ENCODE measurements at regions not wholly inside any gene's neighbourhood (a gene's known extent, or its start where the extent isn't known, plus 50 kb on each side); places are given as distances from the start of the nearest gene placed in this dataset.

DNA sequence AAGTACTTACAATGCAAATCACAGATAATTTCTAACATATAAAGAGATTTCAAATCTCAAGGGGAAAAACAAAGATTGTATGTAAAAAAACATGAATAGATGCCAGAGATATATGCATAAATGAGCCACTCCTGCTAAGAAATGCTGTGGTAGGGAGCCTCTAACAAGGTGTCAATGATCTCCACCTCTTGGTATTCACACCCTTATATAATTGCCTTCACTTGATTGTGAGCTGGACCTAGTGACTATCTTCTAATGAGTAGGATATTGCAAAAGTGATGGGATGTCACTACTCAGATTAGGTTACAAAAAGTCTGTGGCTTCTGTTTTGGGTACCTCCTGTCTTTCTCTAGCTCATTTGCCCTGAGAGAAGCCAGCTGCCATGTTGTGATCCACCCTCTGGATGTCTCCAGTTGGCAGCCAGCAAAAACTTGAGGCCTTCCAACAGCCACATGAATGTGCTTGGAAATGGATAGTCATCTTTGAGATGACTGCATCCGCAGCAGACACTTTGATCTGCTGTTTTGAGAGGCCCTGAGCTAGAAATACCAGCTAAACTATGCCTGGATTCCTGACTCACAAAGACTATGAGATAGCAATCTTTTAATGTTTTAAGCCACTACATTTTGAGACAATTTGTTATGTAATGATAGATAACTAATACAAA lies 196.1 kb upstream of the FGGY start:
- no peak for DNase-seq

DNA sequence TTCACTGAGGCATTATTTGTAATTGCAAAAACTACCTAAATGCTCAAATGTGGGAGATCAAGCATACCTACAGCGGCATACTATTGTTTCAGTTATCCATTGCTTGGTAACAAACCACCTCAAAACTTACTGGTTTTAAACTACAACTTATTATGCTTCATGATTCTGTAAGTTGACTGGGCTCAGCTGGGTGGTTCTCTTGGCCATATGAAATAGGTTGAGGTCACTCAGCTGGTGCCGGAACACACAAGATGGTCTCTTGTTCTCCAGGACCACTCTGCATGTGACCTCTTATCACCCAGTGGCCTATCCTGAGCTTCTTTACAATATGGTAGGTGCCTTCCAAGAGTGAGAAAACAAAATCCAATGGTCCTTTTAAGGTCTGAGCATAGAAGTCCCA lies 195.4 kb upstream of the FGGY start:
- no peak for DNase-seq

DNA sequence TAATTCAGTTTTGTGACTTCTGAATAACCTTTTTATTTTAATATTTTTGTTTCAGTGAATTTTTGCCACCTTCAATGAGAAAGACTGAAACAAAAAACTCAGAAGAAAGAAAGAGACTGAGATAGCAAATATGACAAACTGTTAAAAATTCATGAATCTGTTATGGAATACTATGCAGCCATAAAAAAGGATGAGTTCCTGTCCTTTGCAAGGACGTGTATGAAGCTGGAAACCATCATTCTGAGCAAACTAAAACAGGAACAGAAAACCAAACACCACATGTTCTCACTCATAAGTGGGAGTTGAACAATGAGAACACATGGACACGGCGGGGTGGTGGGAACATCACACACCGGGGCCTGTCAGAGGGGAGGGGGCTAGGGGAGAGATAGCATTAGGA lies 193.4 kb upstream of the FGGY start:
- no peak for DNase-seq

DNA sequence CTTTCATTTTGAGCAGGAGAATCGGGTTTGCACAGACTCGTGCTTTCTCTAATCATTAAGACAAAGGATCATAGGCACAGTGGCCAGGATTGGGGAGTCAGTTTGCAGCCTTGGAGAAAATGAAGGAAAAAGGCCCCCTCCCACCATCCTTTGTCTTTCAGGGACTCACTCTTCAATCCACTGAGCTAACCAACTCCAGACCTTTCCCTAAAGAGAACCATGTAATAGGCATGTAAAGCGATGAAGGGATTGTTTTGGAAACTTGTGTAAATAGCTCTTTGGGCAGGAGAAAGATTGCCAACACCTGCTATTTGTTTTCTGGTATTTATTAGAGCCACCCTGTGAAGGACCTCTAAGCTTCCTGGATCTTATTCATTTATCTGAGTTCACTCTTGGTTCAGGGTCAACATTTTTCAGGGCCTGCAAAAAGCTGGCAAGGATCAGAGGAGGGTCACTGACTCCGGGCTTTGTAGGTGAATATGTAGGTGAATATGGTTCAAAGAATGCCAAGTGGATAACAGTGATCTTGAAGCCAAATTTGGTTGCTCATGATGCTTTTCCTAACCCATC lies 192.6 kb upstream of the FGGY start:
- DNase-seq = no peak

DNA sequence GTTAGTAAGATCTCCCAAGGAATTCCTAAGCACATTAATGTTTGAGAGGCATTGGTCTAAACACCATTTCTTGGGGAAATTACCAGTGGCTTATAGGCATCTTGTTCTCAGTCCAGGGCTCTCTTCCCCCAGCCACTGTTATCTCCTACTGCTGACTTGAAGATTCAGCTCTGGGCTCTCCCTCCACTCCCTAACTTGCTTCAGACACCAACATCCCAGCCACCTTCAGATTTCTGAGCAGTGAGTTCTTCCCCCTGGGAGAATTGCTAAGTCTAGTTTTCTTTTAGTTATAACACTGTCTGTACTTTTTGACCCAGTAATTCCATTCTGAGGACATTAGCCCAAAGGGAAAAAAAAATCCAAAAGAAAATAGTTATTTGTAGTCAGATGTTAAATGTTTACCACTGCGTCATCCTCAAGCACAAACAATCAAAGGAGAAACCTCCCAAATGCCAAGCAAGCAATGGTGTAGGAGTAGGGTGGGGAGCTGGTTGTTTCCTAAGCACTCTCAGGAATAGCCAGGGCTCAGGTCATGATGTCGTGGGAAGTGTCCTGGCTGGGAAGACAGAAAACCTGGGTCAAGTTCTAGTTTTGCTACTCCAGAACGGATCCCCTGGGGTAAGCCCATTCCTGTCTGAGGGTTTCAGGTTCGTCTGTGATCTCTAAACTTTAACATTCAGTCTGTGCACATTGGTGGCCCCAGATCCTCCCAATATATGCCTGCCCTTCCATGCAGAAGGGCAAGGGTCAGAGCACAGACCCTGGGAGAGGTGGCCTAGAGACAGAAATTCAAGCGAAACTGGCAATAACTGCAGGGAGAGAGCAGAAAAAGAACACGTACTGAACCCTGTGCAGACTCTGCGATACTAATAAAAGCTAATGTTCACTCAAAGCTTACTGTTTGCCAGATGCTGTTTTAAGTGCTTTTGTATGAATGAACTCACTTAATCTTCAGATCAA lies 191.1 kb upstream of the FGGY start:
- no peak for DNase-seq

DNA sequence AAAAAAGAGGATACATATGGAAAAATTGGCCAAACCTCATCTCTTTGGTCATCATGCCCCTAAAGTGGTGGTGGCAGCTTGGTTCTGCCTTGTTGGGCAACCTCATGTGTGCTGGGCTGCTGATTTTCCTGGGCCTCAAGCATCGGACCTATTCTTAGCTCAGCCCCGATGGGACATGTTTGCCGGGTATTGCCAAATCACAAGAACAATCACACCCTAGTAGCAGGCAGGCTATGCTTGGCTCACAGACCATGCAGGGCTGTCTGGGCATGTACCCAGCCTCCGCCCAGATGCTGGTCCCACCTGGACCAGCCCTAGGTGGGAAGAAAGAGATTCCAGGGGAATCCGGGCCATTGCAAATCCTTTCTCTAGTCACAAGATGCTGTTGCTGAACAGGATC lies 189.4 kb upstream of the FGGY start:
- no peak for DNase-seq

DNA sequence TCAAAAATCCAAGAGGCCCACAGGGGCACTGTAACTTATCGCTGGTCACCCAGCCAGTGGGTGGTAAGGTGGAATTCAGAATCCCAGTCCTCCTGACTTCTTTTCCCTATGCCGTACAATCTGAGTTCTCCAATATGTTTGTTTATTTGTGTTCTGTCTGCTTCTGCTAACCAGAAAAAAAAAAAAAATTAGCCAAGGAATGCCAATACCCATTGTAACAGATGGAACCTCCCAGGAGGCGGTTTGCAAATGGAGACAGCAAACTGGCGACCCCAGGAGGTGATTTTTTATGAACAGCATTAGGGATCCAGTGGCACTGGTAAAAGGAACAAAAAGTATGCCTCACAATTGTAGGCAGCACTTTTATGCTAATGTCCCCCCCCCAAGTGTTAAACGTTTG lies 189.0 kb upstream of the FGGY start:
- DNase-seq = no peak

DNA sequence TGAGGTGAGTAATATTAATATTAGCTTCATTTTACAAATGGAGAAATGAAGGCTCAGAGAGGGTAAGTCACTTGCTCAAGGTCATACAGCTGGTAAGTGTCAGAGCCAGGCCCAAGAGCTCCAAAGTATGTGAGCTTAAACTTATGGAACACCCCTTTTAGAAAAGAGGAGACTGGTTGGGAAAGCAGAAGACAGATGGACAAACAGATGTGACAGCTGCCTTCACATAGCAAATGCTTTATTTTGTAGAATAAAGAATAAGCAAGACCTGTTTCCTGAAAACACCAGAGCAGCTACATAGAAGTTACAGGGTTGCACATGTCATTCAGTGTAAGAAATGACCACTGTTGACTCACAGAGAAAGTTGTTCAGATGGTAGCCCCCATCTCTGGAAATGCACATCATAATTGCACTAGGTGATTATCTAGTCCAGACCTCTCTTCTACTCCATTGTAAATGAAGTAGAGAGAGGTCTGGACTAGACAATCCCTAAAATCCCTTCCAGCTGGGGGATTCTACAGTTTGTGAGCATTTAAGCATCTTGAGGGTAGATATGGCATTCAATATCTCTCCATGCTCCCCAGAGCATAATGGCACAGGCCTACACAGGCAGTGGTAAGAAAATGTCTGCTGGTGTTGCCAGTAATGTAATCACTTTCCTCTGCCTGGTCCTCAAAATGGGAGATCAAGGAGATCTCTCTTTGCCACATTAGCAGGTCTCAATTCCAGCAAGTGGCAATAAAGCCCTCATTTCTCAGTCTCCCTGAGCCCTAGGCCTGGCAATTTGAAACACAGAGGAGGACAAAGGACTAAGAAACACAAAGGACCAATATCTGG lies 188.2 kb upstream of the FGGY start:
- DNase-seq = no peak

DNA sequence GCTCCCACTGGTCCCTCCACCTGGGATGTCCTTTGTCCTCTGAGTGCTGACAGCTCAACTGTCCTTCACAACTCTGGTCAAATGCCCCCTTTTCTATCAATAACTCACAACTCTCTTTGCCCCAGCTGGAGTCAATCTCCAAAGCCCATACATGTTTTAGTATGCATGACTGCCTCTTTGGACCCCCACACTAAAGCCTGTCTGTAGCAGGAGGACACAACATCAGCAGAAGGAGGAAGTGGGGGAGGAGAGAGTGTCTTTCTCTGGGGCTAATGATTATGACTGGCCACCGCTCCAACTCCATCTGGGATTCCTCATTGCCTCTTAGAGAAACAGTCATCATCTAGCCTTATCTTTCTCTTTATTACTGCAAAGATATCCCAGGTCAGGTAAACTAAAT lies 186.6 kb upstream of the FGGY start:
- DNase-seq = no peak

DNA sequence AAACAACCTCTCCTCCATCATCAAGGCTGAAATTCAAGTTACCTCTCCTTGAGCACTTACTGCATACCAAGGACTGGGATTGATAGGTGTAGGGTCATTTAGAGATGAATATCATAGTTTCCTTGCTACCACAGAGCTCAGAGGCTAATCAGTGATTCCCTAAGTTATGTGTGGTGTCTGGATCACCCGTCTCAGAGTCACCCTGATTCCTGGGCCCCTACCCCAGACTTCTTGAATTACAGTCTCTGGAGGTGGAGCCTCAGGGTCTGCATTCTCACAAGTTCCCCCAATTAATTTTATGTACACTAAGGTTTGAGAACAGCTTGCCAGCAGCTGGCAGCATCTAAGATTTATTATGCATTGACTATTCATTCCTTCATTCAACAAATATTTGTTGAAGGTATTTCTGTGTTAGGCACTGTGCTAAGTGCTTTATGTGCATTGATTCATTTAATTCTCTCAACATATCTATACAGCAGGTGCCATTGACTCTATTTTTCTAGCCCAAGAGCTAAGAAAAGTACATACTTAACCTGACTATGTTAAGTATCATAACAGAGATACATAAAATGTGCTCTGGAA lies 182.9 kb upstream of the FGGY start:
- DNase-seq = no peak

DNA sequence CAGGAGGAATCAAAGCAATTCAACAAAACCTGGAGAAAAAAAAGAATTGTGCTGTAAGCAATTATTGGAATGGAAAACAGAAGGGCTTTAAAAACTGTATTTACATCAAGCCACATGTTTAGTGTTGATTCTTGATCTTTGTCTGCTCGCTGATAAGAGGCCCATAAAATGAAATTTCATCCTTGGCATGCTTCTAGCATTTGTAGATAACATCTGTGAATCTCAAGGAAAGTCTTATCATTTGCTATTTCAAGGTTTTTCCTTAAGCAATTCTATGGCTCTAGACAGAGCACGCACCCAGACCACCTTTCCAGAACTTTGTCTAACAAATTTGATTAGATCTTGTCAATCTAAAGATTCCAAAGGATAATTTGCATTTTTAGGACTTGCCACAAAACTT lies 181.0 kb upstream of the FGGY start:
- no peak for DNase-seq

DNA sequence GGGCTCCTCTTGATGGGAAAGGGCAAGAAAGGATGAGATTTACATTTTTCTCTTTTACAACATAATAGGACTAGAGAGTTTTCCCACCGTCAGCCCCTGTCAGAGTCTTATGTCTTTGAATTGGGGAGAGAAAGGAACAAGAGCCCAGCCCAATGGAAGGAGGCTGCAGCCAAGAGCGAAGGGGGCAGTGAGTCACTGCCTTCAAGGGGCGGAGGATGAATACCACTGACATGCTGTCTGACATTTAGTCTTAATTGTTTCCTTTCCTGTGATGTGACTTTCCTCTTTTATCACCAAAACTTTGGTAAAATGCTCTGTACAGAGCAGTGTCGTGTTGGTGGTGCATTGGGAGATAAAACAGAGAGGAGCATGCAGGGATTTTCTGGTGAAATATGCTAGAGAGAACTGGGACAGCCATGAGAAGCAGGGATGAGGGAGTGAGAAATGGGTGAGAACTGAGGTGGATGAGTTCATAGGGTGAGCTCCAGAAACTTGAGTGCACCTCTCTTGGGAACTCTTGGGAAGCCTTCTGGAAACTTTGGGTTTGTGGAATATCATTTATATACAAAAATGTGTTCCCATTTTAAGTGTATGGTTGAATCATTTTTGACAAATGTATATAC lies 179.9 kb upstream of the FGGY start:
- no peak for DNase-seq

DNA sequence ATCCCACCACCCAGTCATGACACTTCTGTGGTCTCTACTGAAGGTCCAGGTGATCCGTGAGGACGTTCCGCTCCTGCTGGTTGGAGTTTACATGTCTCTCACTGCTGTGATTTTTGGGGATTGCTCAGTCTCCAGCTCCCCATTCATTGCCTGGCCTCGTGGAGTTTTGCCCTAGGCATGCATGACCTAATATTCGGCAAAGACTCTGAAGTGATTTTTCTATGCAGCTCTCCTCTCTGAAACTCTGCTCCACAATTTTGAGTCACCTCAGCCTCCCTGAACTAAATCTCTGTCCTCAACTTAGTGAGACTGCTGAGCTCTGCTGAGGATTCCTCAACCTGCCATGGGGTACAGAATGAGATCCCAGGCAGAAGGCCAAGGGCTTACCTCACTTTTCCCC lies 174.4 kb upstream of the FGGY start:
- DNase-seq = no peak

DNA sequence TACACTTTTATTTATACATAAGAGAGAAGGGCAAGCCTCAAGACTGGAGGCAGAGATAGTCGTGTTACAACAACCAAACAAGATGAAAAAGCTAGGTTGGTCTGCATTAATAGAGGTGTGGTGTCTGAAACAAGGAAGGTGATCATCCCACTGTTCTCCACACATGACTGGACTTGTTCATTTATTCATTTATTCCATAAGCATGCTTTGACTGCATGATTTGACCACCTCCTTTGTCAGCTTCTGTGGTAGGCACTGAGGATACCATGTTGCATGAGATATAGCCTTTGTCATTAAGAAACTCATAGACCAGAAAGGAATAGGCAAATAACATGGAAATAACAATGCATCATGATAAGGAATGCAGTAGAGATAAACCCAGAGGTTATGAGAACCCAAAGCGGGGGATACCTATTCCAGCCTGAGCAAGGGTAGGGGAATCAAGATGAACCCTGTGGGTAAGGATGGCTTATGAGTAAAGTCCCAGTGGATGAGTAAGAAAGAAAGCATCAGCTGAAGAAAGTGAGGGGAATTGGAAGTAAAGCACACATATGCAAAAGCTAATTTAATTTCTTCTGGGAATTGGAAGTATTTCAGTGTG lies 173.7 kb upstream of the FGGY start:
- no peak for DNase-seq

DNA sequence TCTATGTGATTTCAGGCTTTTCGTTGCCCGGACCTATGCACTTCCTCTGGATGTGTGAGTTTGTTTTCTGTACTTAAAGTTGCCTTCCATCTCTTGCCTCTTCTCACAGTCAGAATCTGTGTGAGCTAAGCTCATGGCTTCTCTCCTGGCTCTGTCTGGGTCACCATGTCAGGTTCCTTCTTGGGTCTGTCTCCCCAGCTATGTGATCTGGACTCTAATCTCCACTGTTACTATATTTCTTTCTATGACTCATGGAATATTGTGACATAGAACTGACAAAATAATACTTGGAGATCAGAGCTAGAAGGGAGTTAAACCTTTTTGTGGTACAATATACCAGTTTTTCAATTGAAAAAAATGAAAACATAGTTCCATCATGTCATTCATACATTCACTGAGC lies 172.7 kb upstream of the FGGY start:
- DNase-seq = no peak

DNA sequence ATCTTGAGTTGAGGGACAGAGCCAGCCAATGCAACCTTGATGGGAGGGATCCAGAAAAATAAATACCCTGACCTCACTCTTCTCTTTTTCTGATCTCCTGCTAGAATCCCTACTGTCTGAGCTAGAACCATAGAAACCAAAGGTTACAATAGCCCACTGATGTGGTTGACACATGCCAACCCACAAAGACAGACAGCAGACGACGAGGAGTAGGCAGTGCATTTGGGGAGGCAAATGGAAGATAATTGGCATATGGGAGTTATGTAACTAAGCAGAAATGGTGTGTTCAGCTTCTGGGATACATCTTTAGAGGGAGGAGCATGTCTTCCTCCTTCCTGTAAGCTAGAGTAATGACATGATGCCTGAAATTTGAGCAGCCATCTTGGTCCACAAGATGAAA lies 171.7 kb upstream of the FGGY start:
- no peak for DNase-seq

DNA sequence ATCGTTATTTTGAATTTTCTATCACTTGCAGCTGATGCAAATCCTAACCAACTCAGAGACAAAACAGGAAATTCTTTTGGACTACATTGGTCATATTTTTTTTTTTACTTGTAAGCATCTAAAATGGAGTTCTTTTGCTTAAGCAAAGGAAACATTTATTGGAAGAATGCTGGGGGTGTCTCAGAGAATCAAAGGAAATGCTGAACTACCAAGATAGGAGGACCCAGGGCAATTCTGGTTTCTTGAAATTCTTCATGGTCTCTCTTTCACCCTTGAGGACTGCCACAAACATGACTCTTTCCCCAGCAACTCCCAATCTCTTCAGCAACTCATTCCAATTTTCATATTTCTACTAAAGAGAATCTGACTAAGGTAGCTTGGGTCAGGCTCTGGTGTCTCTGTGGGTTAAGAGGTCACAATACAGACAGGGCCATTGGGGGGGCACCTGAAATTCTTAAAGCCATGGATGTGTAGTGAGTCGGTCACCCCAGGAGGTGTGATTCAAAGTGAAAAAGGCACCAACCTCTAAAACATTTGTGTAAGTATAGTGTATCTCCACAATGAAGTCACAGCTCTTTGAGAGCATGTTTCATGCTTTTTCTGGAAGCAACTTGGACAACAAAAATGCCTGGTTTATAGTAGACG lies 171.1 kb upstream of the FGGY start:
- DNase-seq = no peak

DNA sequence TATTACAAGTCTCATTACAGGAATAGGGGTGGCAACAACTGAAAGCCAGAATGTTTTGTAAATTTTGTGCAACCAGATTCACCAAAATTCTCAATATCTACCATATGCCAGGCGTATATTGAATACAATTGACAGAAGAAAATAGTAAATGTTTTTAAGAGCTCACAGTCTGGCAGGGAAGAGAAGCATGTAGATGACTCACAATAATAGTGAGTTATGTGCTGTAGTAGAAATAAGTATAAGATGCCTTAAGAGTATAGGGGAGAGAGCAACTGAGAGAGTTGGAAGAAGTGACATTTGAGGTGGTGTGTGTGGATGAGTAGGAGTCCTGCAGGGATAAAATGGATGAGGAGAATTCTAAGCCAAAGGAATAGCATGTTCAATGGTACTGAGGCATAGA lies 170.5 kb upstream of the FGGY start:
- no peak for DNase-seq

DNA sequence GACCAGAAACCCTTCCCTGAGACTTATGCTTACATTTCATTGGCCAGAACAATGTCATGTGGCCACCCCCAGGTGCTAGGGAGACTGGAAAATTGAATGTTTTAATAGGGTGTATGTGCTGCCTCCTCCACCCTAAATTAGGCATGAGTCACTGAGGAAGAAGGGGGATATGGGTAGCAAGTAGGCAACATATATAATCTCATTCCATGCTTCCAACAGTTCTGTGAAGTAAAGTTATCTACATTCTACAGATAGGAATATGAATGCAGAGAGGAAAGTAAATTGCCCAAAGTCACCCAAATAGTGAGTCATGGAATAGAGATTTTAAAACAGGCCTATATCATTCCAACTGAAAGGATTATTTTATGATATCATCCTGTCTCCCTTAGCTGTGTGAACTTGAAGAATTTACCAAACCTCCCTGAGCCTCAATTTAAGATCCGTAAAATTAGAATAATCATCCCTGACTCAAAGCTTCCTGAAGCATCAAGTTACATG lies 168.6 kb upstream of the FGGY start:
- no peak for DNase-seq

DNA sequence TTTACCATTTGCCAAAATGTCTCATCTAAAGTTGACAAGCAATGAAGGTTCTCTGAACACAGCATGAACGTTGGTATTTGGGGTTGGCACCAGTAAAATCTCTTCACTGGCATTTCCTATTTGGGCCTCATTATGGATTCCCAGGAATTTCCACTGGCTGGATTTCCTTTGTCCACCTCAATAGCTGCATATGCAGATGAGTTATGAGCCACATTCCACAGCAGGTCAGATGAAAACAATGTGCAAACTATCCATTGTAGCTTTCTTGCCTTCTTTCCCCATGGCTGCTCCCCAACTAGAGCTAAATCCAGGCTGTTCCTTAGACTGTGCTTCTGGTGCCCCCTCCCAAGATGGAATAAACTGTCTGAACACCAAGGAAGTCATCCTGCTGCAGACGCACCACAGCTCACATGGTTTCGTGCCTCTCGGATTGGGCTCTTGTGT lies 168.1 kb upstream of the FGGY start:
- DNase-seq = no peak

DNA sequence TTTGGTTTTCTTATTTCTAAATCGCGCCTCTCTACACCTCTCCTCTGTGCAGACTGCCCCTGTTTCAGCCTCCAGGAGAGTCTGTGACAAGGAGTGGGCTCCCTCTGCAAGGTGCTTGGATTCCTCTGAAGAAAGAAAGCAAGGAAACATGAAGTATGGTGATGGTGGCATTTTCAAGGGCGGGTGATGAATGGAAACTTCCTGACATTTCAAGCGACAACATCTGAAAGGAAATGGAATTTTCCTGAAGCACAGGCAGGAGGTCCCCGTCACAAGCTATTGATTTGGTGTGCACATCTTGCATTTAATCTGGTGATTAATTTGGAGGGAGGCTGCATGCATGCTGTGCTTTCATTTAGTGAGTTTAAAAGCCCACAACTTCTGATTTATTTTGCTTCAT lies 164.6 kb upstream of the FGGY start:
- DNase-seq = no peak
